MCF 10A (cell line): ENCODE measurements at regions not wholly inside any gene's neighbourhood (a gene's known extent, or its start where the extent isn't known, plus 50 kb on each side); places are given as distances from the start of the nearest gene placed in this dataset.
A peak's percentile ranks its signal among the peaks of the same experiment; 100 is the strongest.

Source experiments
- BruUV-seq: library from RNA; stranded (reverse); fragments of 400-500 nt; replicated peaks from 2 replicates; lab custom pipeline; 2021; lab: Mats Ljungman, UMichigan
- CTCF ChIA-PET: fragments of 300-600 bp; sonication (Branson Sonifier 250); formaldehyde crosslinking; extraction: SDS; loops from one replicate; lab custom pipeline; 2021; ENCODE audit warnings: antibody characterized with exemption, inconsistent platforms; lab: Yijun Ruan, JAX
- POLR2A ChIA-PET: fragments of 300-600, 350-650 bp; sonication (Branson Sonifier 250); formaldehyde crosslinking; extraction: SDS; loops from one replicate; lab custom pipeline; 2020; ENCODE audit warnings: antibody characterized with exemption, inconsistent platforms; lab: Yijun Ruan, JAX
- DNase-seq: peaks from one replicate; pipeline ENCODE4 v3.0.0-alpha.2; 2018; ENCODE audit not compliant: unreplicated experiment
- H3K27ac Mint-ChIP-seq: one replicate; pipeline ENCODE4 v1.8.0; 2022; ENCODE audit warnings: mild to moderate bottlenecking, low read depth, mixed read lengths; ENCODE audit not compliant: unreplicated experiment
- H3K27me3 Mint-ChIP-seq: one replicate; pipeline ENCODE4 v1.8.0; 2022; ENCODE audit warnings: mixed read lengths; ENCODE audit not compliant: insufficient read depth, unreplicated experiment
- H3K36me3 Mint-ChIP-seq: one replicate; pipeline ENCODE4 v1.8.0; 2022; ENCODE audit warnings: mild to moderate bottlenecking, moderate library complexity, mixed read lengths; ENCODE audit not compliant: insufficient read depth, unreplicated experiment
- H3K4me1 Mint-ChIP-seq: one replicate; pipeline ENCODE4 v1.8.0; 2022; ENCODE audit warnings: mixed read lengths; ENCODE audit not compliant: insufficient read depth, unreplicated experiment
- H3K4me3 Mint-ChIP-seq: one replicate; pipeline ENCODE4 v1.8.0; 2022; ENCODE audit warnings: mild to moderate bottlenecking, moderate library complexity, mixed read lengths; ENCODE audit not compliant: unreplicated experiment
- H3K9me3 Mint-ChIP-seq: one replicate; pipeline ENCODE4 v1.8.0; 2022; ENCODE audit warnings: mixed read lengths; ENCODE audit not compliant: unreplicated experiment
- intact Hi-C: fragments of 100-400 bp; cut with micrococcal nuclease; formaldehyde crosslinking; loops from 2 replicates; pipeline ENCODE4 v1.14.1; 2022
- TF ChIP-seq, protein P1 (sequence below): fragments of 200-600 bp; IDR thresholded peaks from one replicate; pipeline ENCODE4 v1.8.0; 2022; ENCODE audit warnings: antibody characterized with exemption, mild to moderate bottlenecking; ENCODE audit not compliant: unreplicated experiment

DNA sequence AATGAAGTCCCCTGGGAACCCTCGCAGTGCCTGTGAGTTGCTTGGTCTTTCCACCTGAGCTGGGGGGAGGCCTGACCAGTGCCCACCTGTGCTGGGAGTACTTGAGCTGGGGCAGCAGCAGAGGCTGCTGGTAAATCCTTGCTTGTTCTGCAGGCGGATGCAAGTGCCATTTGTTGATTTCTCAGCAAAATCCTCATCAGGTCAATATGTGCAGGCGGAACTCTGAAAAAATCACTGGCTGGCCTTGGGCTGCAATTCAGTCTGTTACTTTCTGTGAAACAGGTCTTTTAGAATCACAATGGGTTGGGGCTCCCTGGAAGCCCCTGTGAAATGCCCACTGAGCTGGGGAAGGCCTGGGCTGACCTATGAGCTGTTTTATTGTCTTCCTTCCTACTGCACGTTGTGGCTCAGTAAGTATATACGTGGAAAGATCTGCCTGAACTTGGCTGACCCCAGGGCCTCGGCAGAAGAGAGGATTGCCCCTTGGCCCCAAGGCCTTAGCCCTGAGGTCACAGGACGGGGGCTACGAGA lies 182.0 kb upstream of the RGMA start:
- no peak for DNase-seq
- POLR2A ChIA-PET = interaction anchor here (0.7 kb wide), 1 partner anchor 862 kb away, joined by 3 read pairs; no protein-coding TSS in a partner anchor
- CTCF ChIA-PET = interaction anchor here (0.6 to 0.9 kb wide), 3 partner anchors 49 to 339 kb away, joined by 3 read pairs; no protein-coding TSS in a partner anchor
- Mint-ChIP-seq H3K27ac (no peak overlapping the region), H3K27me3 (no peaks in the 10 kb centered on the region), H3K4me1 (no peaks in the 10 kb centered on the region), H3K36me3 (no peaks in the 10 kb centered on the region), H3K9me3 (peaks cover 7% of the 10 kb centered on the region), H3K4me3 (no peak overlapping the region)
- TF ChIP-seq, protein P1, sequence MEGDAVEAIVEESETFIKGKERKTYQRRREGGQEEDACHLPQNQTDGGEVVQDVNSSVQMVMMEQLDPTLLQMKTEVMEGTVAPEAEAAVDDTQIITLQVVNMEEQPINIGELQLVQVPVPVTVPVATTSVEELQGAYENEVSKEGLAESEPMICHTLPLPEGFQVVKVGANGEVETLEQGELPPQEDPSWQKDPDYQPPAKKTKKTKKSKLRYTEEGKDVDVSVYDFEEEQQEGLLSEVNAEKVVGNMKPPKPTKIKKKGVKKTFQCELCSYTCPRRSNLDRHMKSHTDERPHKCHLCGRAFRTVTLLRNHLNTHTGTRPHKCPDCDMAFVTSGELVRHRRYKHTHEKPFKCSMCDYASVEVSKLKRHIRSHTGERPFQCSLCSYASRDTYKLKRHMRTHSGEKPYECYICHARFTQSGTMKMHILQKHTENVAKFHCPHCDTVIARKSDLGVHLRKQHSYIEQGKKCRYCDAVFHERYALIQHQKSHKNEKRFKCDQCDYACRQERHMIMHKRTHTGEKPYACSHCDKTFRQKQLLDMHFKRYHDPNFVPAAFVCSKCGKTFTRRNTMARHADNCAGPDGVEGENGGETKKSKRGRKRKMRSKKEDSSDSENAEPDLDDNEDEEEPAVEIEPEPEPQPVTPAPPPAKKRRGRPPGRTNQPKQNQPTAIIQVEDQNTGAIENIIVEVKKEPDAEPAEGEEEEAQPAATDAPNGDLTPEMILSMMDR = no peak
- intact Hi-C loops = no loop called here
- BruUV-seq = no TSS peak

DNA sequence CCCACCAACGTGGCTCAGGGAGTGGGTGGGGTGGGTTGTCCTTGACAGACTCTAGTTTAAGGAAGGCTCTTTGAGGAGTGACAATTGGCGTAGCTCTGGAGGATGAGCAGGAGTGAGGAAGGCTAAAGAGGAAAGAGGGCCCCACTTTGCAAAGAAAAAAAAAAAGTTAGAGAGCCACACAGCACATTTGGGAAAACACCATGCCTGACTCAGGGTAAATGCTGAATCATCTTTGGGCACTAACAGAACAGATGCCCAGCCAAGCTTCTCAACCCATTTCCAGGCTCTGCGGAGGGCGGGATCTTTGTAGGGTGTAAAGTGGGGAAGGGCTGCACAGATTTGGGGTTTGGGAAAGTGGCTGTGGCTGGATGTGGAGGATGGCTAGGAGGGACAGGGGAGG lies 179.1 kb upstream of the RGMA start:
- Mint-ChIP-seq H3K27me3 (no peaks in the 10 kb centered on the region), H3K4me3 (no peak overlapping the region), H3K9me3 (peaks cover 7% of the 10 kb centered on the region), H3K36me3 (no peaks in the 10 kb centered on the region), H3K4me1 (no peaks in the 10 kb centered on the region), H3K27ac (no peak overlapping the region)
- ChIA-PET CTCF (no interaction called here), POLR2A (no interaction called here)
- no peak for DNase-seq
- intact Hi-C loops = no loop called here
- BruUV-seq = no TSS peak
- TF ChIP-seq, protein P1 = no peak

DNA sequence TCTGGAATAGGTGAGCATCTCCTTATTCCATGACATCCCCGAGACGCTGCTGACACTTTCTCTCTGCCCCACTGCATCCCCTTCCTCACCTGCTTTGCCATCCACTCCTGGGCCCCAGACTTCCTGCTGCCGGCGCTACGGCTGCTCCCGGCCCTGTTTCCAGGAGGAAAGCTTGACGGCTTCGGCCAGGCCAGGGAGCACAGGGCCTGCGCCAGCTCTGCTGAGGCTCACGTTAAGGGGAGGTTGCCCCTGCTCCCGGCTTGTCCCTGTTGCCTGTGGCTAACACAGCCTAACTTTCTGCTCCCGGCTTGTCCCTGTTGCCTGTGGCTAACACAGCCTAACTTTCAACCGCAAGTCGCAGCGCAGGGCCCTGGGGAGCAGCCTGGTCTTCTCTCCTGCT lies 177.3 kb upstream of the RGMA start:
- no peaks in the 10 kb centered on the region for H3K27me3 Mint-ChIP-seq
- H3K4me1 Mint-ChIP-seq = no peaks in the 10 kb centered on the region
- TF ChIP-seq, protein P1 = no peak
- H3K4me3 Mint-ChIP-seq = no peak overlapping the region
- CTCF ChIA-PET = interaction anchor here (1.0 kb wide), 1 partner anchor 10 kb away, joined by 3 read pairs; no protein-coding TSS in a partner anchor
- no peak for DNase-seq
- POLR2A ChIA-PET = no interaction called here
- intact Hi-C loops = no loop called here
- no peaks in the 10 kb centered on the region for H3K36me3 Mint-ChIP-seq
- H3K9me3 Mint-ChIP-seq = peaks cover 7% of the 10 kb centered on the region
- no TSS peak for BruUV-seq
- H3K27ac Mint-ChIP-seq = no peak overlapping the region

DNA sequence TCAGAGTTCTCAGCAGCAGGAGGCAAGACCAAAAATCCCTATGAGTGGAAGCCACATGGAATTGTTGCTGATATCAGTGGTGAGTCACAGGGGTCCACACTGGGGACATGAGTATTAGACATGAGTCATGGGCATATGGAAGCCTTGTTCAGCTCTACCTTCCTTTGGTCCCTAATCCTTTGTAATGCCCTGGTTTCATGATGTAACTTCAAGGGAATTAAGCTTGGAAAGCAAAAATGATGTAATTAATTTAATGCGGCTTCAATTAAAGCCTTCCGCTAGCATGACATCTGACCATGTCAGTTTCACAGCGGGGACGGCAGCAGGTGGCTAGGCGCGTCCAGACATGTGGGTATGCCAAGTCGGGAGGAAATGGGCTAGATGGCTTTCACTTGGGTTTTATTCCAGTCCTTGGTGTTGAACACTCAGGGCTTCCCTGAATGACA lies 176.1 kb upstream of the RGMA start:
- H3K4me1 Mint-ChIP-seq = no peaks in the 10 kb centered on the region
- H3K4me3 Mint-ChIP-seq = no peak overlapping the region
- intact Hi-C loops = no loop called here
- CTCF ChIA-PET = no interaction called here
- POLR2A ChIA-PET = no interaction called here
- peak; percentile 8 for DNase-seq
- H3K36me3 Mint-ChIP-seq = no peaks in the 10 kb centered on the region
- H3K27ac Mint-ChIP-seq = no peak overlapping the region
- H3K27me3 Mint-ChIP-seq = no peaks in the 10 kb centered on the region
- BruUV-seq = no TSS peak
- H3K9me3 Mint-ChIP-seq = peaks cover 6% of the 10 kb centered on the region
- TF ChIP-seq, protein P1 = no peak
